Liver (tissue), 8 donors: ENCODE measurements at regions not wholly inside any gene's neighbourhood (a gene's known extent, or its start where the extent isn't known, plus 50 kb on each side); places are given as distances from the start of the nearest gene placed in this dataset.

Source experiments
- DNase-seq: peaks from one replicate; pipeline ENCODE4 v3.0.0-alpha.2; 2017; ENCODE audit warnings: low spot score
- H3K27ac ChIP-seq, 2 donors: one replicate each; pipeline ENCODE4 v1.7.0; 2013; ENCODE audit warnings: inconsistent platforms in 2 of 2, low read length in 2 of 2, control low read depth in 1 of 2, low read depth in 1 of 2, mild to moderate bottlenecking in 1 of 2
- H3K27me3 ChIP-seq, 4 donors: one replicate each; pipeline versions ENCODE4 v1.6.1 to v1.7.0; 2013; ENCODE audit warnings: low read length in 3 of 4, inconsistent platforms in 1 of 4, mild to moderate bottlenecking in 1 of 4, moderate library complexity in 1 of 4; ENCODE audit not compliant: control insufficient read depth in 4 of 4, insufficient read depth in 4 of 4
- H3K36me3 ChIP-seq, 4 donors: one replicate each; pipeline versions ENCODE4 v1.6.1 to v1.7.0; 2013; ENCODE audit warnings: low read length in 3 of 4, mild to moderate bottlenecking in 3 of 4, low read depth in 1 of 4, moderate library complexity in 1 of 4; ENCODE audit not compliant: control insufficient read depth in 4 of 4, insufficient read depth in 3 of 4
- H3K4me1 ChIP-seq, 4 donors: one replicate each; pipeline versions ENCODE4 v1.6.1 to v1.7.0; 2013; ENCODE audit warnings: low read length in 3 of 4, mild to moderate bottlenecking in 3 of 4, moderate library complexity in 1 of 4; ENCODE audit not compliant: control insufficient read depth in 4 of 4, insufficient read depth in 4 of 4
- H3K4me3 ChIP-seq, 3 donors: one replicate each; pipeline versions ENCODE4 v1.6.1 to v1.7.0; 2013; ENCODE audit warnings: low read length in 3 of 3, control low read depth in 1 of 3, low read depth in 1 of 3, mild to moderate bottlenecking in 1 of 3
- H3K9ac ChIP-seq, 2 donors: one replicate each; pipeline ENCODE4 v1.7.0; 2013; ENCODE audit warnings: low read length in 2 of 2, mild to moderate bottlenecking in 2 of 2, moderate library complexity in 2 of 2, control low read depth in 1 of 2, low read depth in 1 of 2
- H3K9me3 ChIP-seq, 4 donors: one replicate each; pipeline versions ENCODE4 v1.6.1 to v1.7.0; 2013; ENCODE audit warnings: low read length in 3 of 4; ENCODE audit not compliant: control insufficient read depth in 4 of 4
- EGR1 ChIP-seq, 2 donors: IDR thresholded peaks; 2 replicates each; pipeline ENCODE4 v1.6.1; 2016 to 2018; ENCODE audit warnings: antibody characterized with exemption in 2 of 2, low read depth in 2 of 2
- FOXA1 ChIP-seq: IDR thresholded peaks from 2 replicates; pipeline ENCODE4 v1.6.1; 2016; ENCODE audit warnings: antibody characterized with exemption
- FOXA2 ChIP-seq: IDR thresholded peaks from 2 replicates; pipeline ENCODE4 v1.6.1; 2016; ENCODE audit warnings: antibody characterized with exemption
- GABPA ChIP-seq, 2 donors: IDR thresholded peaks in 1 of 2; conservative IDR thresholded peaks in 1 of 2; 2 replicates each; pipeline ENCODE4 v1.6.1; 2016; ENCODE audit warnings: antibody characterized with exemption in 2 of 2, mild to moderate bottlenecking in 1 of 2, moderate library complexity in 1 of 2
- HNF4A ChIP-seq, 2 donors: conservative IDR thresholded peaks; 2 replicates each; pipeline ENCODE4 v1.6.1; 2016; ENCODE audit warnings: antibody characterized with exemption in 2 of 2, mild to moderate bottlenecking in 2 of 2
- HNF4G ChIP-seq: IDR thresholded peaks from 2 replicates; pipeline ENCODE4 v1.6.1; 2016; ENCODE audit warnings: antibody characterized with exemption
- JUND ChIP-seq, 2 donors: IDR thresholded peaks; 2 replicates each; pipeline ENCODE4 v1.6.1; 2016; ENCODE audit warnings: antibody characterized with exemption in 2 of 2
- NR2F2 ChIP-seq: IDR thresholded peaks from 2 replicates; pipeline ENCODE4 v1.6.1; 2016; ENCODE audit warnings: antibody characterized with exemption
- RAD21 ChIP-seq, 2 donors: IDR thresholded peaks; 2 replicates each; pipeline ENCODE4 v1.6.1; 2016; ENCODE audit warnings: antibody characterized with exemption in 2 of 2, mild to moderate bottlenecking in 2 of 2
- RXRA ChIP-seq, 2 donors: IDR thresholded peaks; 2 replicates each; pipeline ENCODE4 v1.6.1; 2017 to 2018; ENCODE audit warnings: antibody characterized with exemption in 2 of 2, mild to moderate bottlenecking in 1 of 2
- SP1 ChIP-seq: IDR thresholded peaks from 2 replicates; pipeline ENCODE4 v1.6.1; 2018; ENCODE audit warnings: antibody characterized with exemption, mild to moderate bottlenecking
- TAF1 ChIP-seq: conservative IDR thresholded peaks from 2 replicates; pipeline ENCODE4 v1.6.1; 2016; ENCODE audit warnings: antibody characterized with exemption, mild to moderate bottlenecking
- YY1 ChIP-seq: IDR thresholded peaks from 2 replicates; pipeline ENCODE4 v1.6.1; 2016; ENCODE audit warnings: antibody characterized with exemption, mild to moderate bottlenecking
- WGBS: extraction: QIAGEN DNeasy Blood & Tissue Kit; methylation state at CpG from one replicate; pipeline ENCODE4 v1.1.7; 2013; 5-methylcytosine and 5-hydroxymethylcytosine counted together
- TF ChIP-seq, protein P1 (sequence below): fragments of 150-350 bp; IDR thresholded peaks from 2 replicates; pipeline ENCODE4 v1.5.1; 2017; ENCODE audit warnings: improper control_type of control experiment, low read depth, low read length; ENCODE audit not compliant: missing input control
- TF ChIP-seq, protein P2 (sequence below): IDR thresholded peaks from 2 replicates; pipeline ENCODE4 v1.6.1; 2016; ENCODE audit warnings: antibody characterized with exemption
- TF ChIP-seq, protein P3 (sequence below): IDR thresholded peaks from 2 replicates; pipeline ENCODE4 v1.6.1; 2016; ENCODE audit warnings: antibody characterized with exemption
- TF ChIP-seq, protein P4 (sequence below): IDR thresholded peaks from 2 replicates; pipeline ENCODE4 v1.6.1; 2016; ENCODE audit warnings: antibody characterized with exemption
- TF ChIP-seq, protein P5 (sequence below): IDR thresholded peaks from 2 replicates; pipeline ENCODE4 v1.6.1; 2016; ENCODE audit warnings: antibody characterized with exemption, mild to moderate bottlenecking
- donor health status: healthy.
- donor health status: healthy.
- donor health status: healthy.
- donor health status: healthy.
- donor health status: healthy.

DNA sequence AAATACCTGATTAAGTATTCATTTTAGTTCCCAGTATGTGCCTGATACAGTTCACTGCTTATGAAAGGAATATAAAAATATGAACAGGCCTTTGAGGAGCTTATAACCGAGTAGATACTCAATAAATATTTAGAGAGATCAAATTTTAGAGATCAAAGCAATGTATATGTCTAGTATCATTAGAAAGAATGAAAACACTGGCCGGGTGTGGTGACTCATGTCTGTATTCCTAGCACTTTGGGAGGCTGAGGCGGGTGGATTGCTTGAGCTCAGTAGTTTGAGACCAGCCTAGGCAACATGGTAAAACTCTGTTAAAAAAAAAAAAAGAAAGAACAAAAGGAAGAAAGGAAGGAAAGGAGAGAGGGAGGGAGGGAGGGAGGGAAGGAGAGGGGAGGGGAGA lies 113.2 kb upstream of the EEA1 start:
- no peak overlapping the region for H3K27ac ChIP-seq
- WGBS = 84% methylated on average over 3 of the region's 3 CpGs
- no peaks in the 10 kb centered on the region for H3K36me3 ChIP-seq
- H3K27me3 ChIP-seq = no peaks in the 10 kb centered on the region
- no peak overlapping the region for H3K9ac ChIP-seq
- no peak overlapping the region for H3K4me3 ChIP-seq
- no peaks in the 10 kb centered on the region for H3K9me3 ChIP-seq
- no peak for DNase-seq
- TF ChIP-seq GABPA (IDR thresholded peaks at IDR 0.05 in 1 of 2, conservative IDR thresholded peaks at IDR 0.05 in 1 of 2) = no peak
- TF ChIP-seq NR2F2 = no peak
- TF ChIP-seq, protein P1, sequence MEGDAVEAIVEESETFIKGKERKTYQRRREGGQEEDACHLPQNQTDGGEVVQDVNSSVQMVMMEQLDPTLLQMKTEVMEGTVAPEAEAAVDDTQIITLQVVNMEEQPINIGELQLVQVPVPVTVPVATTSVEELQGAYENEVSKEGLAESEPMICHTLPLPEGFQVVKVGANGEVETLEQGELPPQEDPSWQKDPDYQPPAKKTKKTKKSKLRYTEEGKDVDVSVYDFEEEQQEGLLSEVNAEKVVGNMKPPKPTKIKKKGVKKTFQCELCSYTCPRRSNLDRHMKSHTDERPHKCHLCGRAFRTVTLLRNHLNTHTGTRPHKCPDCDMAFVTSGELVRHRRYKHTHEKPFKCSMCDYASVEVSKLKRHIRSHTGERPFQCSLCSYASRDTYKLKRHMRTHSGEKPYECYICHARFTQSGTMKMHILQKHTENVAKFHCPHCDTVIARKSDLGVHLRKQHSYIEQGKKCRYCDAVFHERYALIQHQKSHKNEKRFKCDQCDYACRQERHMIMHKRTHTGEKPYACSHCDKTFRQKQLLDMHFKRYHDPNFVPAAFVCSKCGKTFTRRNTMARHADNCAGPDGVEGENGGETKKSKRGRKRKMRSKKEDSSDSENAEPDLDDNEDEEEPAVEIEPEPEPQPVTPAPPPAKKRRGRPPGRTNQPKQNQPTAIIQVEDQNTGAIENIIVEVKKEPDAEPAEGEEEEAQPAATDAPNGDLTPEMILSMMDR = no peak
- TF ChIP-seq RXRA (IDR thresholded peaks at IDR 0.05) = no peak
- no peak for TF ChIP-seq YY1
- TF ChIP-seq, protein P2, sequence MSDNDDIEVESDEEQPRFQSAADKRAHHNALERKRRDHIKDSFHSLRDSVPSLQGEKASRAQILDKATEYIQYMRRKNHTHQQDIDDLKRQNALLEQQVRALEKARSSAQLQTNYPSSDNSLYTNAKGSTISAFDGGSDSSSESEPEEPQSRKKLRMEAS = no peak
- TF ChIP-seq FOXA2 = no peak
- no peak for TF ChIP-seq FOXA1
- TF ChIP-seq, protein P3, sequence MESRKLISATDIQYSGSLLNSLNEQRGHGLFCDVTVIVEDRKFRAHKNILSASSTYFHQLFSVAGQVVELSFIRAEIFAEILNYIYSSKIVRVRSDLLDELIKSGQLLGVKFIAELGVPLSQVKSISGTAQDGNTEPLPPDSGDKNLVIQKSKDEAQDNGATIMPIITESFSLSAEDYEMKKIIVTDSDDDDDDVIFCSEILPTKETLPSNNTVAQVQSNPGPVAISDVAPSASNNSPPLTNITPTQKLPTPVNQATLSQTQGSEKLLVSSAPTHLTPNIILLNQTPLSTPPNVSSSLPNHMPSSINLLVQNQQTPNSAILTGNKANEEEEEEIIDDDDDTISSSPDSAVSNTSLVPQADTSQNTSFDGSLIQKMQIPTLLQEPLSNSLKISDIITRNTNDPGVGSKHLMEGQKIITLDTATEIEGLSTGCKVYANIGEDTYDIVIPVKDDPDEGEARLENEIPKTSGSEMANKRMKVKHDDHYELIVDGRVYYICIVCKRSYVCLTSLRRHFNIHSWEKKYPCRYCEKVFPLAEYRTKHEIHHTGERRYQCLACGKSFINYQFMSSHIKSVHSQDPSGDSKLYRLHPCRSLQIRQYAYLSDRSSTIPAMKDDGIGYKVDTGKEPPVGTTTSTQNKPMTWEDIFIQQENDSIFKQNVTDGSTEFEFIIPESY = no peak
- no peak for TF ChIP-seq SP1
- TF ChIP-seq JUND (IDR thresholded peaks at IDR 0.05) = no peak
- no peak for TF ChIP-seq HNF4A (conservative IDR thresholded peaks at IDR 0.05)
- TF ChIP-seq, protein P4, sequence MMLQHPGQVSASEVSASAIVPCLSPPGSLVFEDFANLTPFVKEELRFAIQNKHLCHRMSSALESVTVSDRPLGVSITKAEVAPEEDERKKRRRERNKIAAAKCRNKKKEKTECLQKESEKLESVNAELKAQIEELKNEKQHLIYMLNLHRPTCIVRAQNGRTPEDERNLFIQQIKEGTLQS = no peak
- no peak for TF ChIP-seq RAD21 (IDR thresholded peaks at IDR 0.05)
- no peak for TF ChIP-seq EGR1 (IDR thresholded peaks at IDR 0.05; ENCODE audit: low read depth in 2 of 2)
- TF ChIP-seq TAF1 = no peak
- no peak for TF ChIP-seq HNF4G
- TF ChIP-seq, protein P5, sequence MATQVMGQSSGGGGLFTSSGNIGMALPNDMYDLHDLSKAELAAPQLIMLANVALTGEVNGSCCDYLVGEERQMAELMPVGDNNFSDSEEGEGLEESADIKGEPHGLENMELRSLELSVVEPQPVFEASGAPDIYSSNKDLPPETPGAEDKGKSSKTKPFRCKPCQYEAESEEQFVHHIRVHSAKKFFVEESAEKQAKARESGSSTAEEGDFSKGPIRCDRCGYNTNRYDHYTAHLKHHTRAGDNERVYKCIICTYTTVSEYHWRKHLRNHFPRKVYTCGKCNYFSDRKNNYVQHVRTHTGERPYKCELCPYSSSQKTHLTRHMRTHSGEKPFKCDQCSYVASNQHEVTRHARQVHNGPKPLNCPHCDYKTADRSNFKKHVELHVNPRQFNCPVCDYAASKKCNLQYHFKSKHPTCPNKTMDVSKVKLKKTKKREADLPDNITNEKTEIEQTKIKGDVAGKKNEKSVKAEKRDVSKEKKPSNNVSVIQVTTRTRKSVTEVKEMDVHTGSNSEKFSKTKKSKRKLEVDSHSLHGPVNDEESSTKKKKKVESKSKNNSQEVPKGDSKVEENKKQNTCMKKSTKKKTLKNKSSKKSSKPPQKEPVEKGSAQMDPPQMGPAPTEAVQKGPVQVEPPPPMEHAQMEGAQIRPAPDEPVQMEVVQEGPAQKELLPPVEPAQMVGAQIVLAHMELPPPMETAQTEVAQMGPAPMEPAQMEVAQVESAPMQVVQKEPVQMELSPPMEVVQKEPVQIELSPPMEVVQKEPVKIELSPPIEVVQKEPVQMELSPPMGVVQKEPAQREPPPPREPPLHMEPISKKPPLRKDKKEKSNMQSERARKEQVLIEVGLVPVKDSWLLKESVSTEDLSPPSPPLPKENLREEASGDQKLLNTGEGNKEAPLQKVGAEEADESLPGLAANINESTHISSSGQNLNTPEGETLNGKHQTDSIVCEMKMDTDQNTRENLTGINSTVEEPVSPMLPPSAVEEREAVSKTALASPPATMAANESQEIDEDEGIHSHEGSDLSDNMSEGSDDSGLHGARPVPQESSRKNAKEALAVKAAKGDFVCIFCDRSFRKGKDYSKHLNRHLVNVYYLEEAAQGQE = no peak
- H3K4me1 ChIP-seq = no peaks in the 10 kb centered on the region
